Islet of Langerhans (tissue), 1 donor: ENCODE measurements at regions not wholly inside any gene's neighbourhood (a gene's known extent, or its start where the extent isn't known, plus 50 kb on each side); places are given as distances from the start of the nearest gene placed in this dataset.
"Not testable (repeated sequence)": the region's sequence is repeated elsewhere in the genome, so short reads cannot be mapped to it uniquely, and the experiment has no call there.

Experiments used
- FAIRE-seq: peaks from one replicate; lab custom pipeline; 2011; peaks lifted over from hg19 to GRCh38; lab: Jason Lieb, UNC

GRCh38 chr13:73556902-73557301 lies 498.1 kb downstream of the KLF5 start:
- no peak for FAIRE-seq

GRCh38 chr13:73556128-73556527 lies 497.3 kb downstream of the KLF5 start:
- FAIRE-seq, result no peak

DNA sequence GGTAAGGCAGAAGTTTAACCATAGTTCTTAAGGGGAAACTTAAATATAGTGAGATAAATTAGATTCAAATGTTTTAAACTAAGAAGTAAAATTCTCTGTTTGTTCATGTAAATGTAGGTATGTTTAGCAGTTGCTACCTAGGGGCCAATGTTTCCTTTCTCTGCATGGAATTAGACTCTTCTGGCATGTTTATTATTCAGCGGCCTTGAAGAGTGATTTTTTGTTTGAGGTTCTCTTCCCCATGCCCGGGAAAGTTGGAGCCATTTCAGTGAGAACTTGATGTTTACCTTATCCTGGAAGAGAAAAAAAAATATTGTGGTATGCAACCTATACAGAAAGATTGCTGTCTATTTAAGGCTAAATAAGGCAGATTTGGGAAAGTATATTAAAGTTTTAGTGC lies 492.9 kb downstream of the KLF5 start:
- no peak for FAIRE-seq

- FAIRE-seq, result no peak
These were observed 490.9 kb downstream of the KLF5 start for GRCh38 chr13:73549717-73550116.

DNA sequence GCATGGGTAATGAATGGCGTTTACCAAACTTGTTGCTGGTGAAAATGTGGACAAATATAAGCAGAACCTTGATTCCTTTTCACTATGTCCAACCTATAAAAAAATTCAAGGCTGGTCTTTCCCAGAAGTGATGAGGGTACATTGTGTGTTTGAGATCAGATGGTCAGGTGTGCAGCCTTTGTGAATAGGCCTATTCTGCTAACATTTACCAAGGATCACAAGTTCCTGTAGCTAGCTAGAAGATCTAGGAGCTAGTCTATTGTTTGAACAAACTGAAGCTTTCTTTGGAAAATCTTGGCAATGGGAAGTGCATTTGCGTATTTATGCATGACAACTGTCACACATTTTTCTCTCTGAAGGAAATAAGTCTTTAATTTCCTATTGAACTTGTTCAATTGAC lies 489.6 kb downstream of the KLF5 start:
- FAIRE-seq, result no peak

DNA sequence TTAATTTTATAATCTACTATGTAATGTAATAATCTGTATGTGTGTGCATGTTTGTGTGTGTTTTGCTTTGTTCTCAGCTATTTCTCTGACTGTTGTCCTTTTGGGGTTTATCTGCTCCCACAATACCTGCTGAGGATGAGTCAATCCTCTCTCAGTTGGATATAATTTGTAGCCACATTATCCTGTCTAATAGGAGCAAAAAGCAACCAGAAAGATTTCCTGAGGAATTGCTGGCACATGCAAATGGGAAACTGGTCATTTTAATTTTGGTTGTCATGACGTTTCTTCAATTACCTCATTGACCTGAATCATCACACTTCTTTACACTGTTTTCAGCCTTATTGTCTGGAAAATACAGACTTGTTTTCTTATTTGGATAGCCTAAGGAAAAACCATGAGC lies 488.4 kb downstream of the KLF5 start:
- FAIRE-seq, result no peak

DNA sequence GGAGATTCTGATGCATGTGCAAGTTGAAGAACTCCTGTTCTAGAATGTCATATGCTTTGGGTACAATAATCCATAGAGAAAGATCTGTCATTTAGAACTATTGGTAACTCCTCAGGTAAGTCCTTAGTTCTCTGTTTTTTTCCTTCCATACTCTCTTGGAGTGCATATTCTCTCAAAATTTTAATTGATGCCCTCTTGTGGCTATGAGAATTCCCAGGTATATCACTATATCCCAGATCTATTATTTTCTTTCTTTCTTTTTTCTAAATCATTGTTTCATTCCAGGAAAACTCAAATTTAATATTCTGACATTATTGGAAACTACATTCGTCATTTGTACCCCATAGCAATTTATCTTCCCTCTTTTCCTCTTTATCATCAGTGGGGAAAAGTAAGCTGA lies 485.4 kb downstream of the KLF5 start:
- FAIRE-seq, result no peak

- FAIRE-seq, result no peak
These were observed 483.6 kb downstream of the KLF5 start for GRCh38 chr13:73542446-73542845.

DNA sequence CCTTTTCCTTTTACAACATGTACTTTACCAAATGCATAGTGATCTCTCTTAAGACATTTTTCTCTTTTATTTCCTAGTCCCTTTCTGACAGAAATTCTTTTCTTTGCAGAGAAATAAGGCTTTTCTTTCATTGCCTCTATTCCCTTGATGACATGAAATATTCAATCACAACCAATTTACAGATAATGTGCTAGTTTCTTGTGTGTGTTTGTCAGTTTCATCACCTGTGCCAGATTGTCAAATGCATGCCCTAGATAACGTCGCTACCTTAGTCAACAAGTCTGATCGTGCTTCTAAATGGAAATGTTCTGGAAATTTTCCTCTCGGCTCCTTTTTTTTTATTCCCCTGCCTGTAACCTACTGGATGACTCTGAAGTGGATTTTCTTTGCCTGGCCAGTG lies 478.1 kb downstream of the KLF5 start:
- no peak for FAIRE-seq

DNA sequence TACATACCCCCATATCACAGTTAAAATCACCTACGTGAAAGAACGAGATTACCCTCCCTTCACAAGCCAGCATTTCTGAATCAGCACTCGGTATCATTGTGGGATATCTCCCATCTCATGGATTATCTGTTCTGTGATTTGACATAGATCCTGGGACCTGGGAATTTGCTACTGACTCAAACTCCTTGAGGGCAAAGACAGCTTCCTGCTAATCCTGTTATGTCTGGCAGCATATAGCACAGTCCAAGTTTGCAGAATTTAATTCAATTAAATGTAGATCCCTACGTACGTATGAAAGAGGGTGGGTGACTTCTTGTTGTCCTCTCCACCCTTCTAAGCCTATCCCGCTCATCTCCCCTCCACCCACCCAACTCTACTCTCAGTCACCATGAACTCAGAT lies 476.5 kb downstream of the KLF5 start:
- FAIRE-seq, result no peak

DNA sequence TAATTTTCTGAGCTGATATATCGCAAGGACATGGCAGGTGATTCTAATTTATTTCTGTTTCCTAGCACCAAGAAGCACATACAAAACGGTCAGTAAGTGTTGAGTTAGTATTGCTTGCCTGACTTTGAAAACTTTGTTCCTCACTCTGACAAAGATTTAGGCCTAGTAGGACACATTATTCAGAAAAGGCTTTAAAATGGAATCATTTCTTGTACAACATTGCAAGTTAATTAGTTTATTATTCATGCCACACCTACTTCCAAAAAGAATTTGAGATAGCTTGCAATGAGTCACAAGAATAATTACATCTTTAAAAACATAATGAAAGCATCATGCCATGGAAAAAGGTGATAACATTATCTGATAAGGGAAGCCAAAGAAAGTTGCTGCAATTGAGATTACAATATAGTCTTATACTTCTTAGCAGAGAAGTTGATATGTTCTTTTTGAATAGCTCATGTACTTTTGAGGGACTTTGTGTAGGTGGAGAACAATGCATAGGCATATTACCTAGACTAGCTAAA lies 474.2 kb downstream of the KLF5 start:
- FAIRE-seq, result no peak

- no peak for FAIRE-seq
These were observed 473.8 kb downstream of the KLF5 start for GRCh38 chr13:73532582-73532981.

- FAIRE-seq, result no peak
These were observed 472.2 kb downstream of the KLF5 start for GRCh38 chr13:73531014-73531413.

- no peak for FAIRE-seq
These were observed 464.1 kb downstream of the KLF5 start for GRCh38 chr13:73522937-73523336.

DNA sequence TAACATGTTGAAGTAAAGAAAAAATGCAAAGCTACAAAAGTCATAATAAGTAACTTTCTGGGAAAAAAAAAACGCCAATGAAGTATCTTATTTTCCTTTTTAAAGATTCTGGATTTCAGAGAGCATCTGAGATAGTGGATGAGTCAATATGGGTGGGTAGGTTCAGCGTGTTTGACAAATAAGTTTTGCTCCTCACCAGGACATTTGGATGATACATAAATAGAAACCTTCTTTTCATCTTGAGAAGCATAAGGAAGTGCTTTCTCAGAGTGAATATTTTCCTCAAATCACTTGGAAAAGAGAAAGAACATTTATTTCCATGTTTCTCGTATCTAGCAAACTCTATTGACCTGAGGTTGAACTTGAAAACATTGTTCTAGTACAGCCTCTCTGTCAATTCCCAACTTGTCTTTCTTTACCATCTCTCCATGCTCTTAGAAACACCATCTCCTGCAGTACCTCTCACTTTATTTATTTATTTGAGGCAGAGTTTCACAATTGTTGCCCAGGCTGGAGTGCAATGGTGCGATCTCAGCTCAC lies 463.2 kb downstream of the KLF5 start:
- no peak for FAIRE-seq

DNA sequence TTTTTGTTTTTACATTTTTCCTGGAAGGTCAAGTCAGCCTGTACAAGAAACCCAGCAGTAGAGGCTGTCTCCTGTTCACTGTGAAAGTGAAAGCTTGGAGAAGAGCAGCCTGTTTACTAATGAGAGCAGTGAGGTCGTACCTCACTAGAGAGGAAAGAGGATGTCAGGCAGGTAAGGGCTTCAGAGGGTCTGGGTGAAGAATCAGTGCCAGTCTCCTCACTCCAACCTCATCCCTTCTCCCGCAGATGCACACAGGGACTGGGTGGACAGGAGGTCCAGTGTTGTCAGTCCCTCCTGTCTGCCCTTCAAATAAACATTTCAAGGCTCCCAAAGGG lies 462.5 kb downstream of the KLF5 start:
- no peak for FAIRE-seq

DNA sequence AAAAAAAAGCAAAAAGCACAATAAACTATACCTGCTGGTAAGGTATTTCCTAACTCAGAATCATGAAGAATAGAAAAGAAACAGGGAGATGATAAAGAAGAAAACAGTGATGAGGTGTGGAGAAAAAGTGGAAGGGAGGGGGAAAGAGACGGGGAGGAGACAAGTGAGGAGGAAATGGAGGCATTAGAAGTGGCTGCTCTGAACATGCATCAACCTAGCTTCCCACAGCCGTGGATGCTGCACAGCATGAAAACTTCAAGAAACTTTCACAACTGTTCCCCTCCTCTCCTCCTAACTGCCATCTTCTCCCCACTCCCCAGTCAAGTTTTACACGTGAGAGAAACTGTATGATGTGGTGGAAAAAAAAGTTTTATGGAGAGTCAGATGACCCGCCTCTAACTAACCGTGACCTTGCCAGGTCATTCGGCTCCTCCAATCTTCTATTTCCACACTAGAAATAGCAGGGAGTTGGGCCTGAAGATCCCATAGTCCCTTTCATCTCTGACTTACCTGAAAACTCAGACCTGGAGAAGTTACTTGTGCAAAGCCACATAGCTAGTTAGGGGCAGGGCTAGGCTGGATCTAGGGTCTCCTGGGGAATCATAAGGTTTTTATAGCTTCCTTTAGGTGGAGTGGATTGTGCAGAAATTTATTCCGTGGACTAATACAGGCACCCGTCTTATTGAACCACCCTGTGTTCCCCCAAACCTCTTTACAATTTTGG lies 461.9 kb downstream of the KLF5 start:
- FAIRE-seq, result no peak

GRCh38 chr13:73520135-73520534 lies 461.3 kb downstream of the KLF5 start:
- not testable (repeated sequence) for FAIRE-seq

GRCh38 chr13:73519396-73520116 lies 460.8 kb downstream of the KLF5 start:
- FAIRE-seq, result no peak

DNA sequence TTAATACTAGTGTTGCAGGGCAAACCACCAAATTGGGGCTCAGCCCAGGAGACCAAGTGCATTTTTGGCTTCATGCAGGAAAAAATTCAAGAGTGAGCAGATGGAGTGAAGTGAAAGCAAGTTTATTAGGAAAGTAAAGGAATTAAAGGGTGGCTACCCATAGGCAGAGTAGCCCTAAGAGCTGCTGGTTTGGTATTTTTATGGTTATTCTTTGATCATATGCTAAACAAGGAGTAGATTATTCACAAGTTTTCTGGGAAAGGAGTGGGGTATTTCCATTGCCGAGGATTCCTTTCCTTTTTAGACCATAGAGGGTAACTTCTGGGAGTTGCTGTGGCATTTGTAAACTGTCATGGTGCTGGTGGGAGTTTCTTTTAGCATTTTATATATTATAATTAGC lies 459.0 kb downstream of the KLF5 start:
- no peak for FAIRE-seq

GRCh38 chr13:73516731-73517130 lies 457.9 kb downstream of the KLF5 start:
- no peak for FAIRE-seq

DNA sequence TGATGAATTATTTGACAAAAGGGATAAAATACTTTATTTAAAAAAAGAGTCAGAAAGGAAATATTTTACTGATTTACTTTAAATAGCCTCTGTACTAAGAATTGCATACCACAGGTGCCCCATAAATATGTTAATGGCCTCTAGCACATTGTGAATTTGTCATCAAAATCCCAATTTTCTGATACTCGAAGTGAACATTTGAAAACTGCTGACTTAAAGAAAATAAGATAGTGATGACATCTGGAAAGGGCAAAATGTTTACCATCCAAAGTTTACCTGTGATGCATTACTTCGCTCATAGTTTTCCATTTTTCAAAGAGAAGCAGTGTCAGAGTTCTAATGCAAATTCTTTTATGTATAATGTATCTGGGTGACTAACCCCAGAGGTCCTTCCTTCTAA lies 455.4 kb downstream of the KLF5 start:
- no peak for FAIRE-seq

DNA sequence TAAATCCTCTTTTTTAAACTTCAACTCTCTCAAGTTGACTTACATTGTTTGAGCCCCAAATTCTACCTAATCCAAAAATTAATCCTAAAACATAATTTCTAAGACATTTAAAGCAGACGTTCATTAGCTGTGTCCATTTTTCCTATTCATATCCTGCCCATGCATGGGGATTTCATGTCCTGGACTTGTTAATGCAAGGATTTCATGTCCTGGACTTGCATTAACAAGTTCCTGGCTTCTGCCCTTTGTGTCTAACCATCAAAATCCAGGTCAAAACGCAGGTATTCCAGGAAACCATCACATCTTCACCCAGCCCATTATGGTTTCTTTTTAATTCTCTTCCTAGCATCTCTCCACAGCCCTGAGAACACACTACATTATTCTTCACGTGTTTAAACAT lies 454.9 kb downstream of the KLF5 start:
- FAIRE-seq, result no peak

- FAIRE-seq, result no peak
These were observed 450.0 kb downstream of the KLF5 start for GRCh38 chr13:73508841-73509240.
